ENCODE measurements at regions not wholly inside any gene's neighbourhood (a gene's known extent, or its start where the extent isn't known, plus 50 kb on each side); places are given as distances from the start of the nearest gene placed in this dataset.

DNA sequence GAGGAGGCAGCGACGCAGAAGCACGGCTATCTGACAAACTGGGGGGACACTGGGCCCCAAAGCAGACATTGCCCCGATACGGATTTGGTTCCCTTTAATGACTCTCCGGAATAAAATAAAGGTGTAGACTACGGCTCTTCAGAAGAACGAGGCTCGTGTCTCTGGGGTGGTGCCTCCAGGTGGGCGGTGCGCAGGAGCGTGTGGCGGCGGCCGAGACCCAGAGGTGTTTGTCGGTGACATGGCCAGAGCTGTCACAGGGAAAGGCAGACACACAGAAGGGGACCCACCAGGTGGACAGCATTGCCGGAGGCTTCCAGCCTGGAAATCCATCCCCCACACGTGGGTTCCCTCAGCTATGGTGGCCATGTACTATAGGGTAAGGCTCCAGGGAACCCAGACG is 366.0 kb downstream of the BRD1 start:
- DNase-seq = no peak
- H3K36me3 ChIP-seq = no peaks in the 10 kb centered on the region
- 87 to 91% methylated on average over 10 to 16 of the region's 19 CpGs for WGBS, 2 donors
- intact Hi-C loops (cut with DNase I) = no loop called here
- TF ChIP-seq POLR2A (IDR thresholded peaks at IDR 0.05) = no peak
- TF ChIP-seq, protein P1, sequence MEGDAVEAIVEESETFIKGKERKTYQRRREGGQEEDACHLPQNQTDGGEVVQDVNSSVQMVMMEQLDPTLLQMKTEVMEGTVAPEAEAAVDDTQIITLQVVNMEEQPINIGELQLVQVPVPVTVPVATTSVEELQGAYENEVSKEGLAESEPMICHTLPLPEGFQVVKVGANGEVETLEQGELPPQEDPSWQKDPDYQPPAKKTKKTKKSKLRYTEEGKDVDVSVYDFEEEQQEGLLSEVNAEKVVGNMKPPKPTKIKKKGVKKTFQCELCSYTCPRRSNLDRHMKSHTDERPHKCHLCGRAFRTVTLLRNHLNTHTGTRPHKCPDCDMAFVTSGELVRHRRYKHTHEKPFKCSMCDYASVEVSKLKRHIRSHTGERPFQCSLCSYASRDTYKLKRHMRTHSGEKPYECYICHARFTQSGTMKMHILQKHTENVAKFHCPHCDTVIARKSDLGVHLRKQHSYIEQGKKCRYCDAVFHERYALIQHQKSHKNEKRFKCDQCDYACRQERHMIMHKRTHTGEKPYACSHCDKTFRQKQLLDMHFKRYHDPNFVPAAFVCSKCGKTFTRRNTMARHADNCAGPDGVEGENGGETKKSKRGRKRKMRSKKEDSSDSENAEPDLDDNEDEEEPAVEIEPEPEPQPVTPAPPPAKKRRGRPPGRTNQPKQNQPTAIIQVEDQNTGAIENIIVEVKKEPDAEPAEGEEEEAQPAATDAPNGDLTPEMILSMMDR (IDR thresholded peaks at IDR 0.05) = no peak
- no peaks in the 10 kb centered on the region for H3K9me3 ChIP-seq
- H3K4me3 ChIP-seq = no peak overlapping the region
- H3K4me1 ChIP-seq = no peaks in the 10 kb centered on the region
- no peak overlapping the region for H3K27ac ChIP-seq
- peaks cover 0 to 46% (median 0%) of the 10 kb centered on the region in 4 donors for H3K27me3 ChIP-seq

DNA sequence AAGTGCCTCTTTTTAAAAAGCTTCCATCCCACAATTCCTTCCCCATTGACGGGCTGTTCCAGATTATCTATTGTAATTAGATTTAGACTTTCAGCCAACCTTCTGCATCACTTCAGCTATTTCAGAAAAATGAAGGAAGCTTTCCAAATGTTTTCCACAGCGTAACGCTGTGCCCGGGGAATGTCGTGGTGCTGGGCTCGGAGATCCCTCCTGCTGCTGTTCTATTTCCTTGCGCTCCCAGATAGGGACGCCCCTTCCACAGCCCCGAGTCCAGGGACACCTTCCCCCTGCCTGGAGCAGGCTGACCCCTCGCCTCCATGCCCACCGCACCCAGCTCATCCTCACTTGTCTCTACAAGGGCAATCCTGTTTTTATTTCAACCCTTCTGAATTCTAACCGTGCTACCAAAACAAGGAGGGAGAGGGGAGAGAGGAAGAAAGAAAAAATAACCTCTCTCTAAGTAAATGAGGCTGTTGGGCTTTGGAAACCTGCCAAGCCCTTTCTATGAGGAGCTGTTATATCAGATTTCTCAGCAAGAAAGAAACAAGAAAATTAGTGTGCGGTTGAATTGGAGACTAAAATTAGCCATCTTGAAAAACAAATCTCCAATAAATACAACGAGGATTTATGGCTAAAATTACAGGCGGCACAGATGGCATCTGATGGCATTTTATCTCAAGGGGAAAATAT is 366.9 kb downstream of the BRD1 start:
- H3K9me3 ChIP-seq = no peaks in the 10 kb centered on the region
- H3K27ac ChIP-seq = no peak overlapping the region
- WGBS, 2 donors = 26 to 44% methylated on average over 14 to 15 of the region's 15 CpGs
- intact Hi-C loops (cut with DNase I) = no loop called here
- no peak for DNase-seq
- H3K4me3 ChIP-seq = no peak overlapping the region
- no peaks in the 10 kb centered on the region for H3K4me1 ChIP-seq
- peaks cover 0 to 55% (median 0%) of the 10 kb centered on the region in 4 donors for H3K27me3 ChIP-seq
- no peaks in the 10 kb centered on the region for H3K36me3 ChIP-seq
- TF ChIP-seq POLR2A (IDR thresholded peaks at IDR 0.05) = no peak
- TF ChIP-seq, protein P1 (IDR thresholded peaks at IDR 0.05) = no peak

DNA sequence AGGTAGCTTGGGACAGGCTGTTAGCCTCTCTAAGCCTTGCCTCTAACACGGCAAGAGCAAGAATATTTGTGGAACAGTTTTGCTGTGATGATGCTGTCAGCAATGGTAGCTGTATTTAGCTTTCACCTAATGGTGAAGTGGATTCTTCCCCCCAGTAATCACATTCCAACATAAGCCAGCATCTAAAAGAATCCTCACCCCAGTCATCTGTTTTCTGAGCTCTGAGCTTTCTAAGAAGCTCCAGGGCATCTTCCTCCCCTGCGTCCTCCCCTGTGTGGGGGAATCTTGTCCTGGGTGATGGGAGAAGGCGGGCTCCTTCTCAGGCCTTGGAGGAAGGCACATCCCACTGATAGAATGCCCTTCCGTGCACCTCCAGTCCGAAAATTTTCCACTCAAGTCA is 367.6 kb downstream of the BRD1 start:
- H3K4me1 ChIP-seq = no peaks in the 10 kb centered on the region
- H3K27ac ChIP-seq = no peak overlapping the region
- H3K27me3 ChIP-seq = peaks cover 0 to 57% (median 0%) of the 10 kb centered on the region in 4 donors
- TF ChIP-seq, protein P1 (IDR thresholded peaks at IDR 0.05) = no peak
- 49 to 60% methylated on average over 4 to 5 of the region's 5 CpGs for WGBS, 2 donors
- no peak for DNase-seq
- H3K4me3 ChIP-seq = no peak overlapping the region
- intact Hi-C loops (cut with DNase I) = no loop called here
- H3K9me3 ChIP-seq = no peaks in the 10 kb centered on the region
- no peaks in the 10 kb centered on the region for H3K36me3 ChIP-seq

DNA sequence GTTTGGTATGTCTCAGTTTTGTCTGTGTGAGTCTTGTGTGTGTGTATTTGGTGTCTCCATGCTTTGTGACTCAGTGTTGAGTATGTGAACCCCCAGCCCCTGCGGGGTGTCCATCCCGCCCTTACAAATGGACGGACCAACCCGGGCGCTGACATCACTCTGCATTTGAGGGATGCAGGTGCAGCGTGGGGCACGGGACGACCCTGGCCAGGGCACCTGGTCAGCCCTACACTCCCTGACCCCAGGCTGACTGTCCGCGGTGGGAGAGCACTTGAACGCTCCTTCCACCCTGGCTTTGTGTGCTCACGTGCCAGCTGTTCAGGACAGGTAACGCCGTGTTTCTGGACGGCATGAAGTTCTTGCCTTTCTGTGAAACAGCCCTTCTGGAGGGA is 369.0 kb downstream of the BRD1 start:
- H3K4me3 ChIP-seq = no peak overlapping the region

DNA sequence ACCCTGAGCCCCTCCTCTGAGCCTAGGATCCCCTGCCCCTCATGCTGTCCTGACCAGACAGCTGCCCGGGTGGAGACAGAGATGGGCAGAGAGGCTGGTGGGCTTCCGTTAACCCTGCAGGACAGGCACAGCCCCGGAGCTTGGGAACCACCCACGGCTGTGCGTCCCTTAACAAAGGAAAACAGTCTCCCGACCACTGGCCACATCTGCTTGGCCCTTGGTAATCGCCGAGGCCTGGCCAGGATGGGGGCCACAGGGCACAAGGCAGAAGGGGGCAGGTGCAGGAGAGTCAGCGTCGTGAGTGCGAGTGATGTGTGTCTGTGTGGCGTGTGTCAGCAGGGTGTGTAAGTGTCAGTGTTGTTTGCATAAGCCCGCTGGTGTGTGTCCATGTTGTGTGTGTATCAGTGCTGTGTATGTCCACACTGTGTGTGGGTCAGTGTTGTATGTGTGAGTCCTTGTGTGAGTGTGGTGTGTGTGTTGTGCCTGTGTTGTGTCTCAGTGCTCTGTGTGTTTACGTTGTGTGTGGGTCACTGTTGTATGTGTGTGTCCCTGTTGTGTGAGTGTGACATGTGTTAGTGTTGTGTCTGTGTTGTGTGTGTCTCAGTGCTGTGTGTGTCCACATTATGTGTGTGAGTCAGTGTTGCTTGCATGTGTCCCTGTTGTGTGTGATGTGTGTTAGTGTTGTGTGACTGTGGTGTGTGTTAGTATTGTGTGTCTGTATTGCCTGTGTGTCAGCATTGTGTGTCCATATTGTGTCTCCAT is 369.5 kb downstream of the BRD1 start:
- H3K36me3 ChIP-seq = no peaks in the 10 kb centered on the region
- DNase-seq = no peak
- no peaks in the 10 kb centered on the region for H3K4me1 ChIP-seq
- TF ChIP-seq, protein P1 (IDR thresholded peaks at IDR 0.05) = no peak
- no peak for TF ChIP-seq POLR2A (IDR thresholded peaks at IDR 0.05)
- 78 to 81% methylated on average over 3 to 11 of the region's 14 CpGs for WGBS, 2 donors
- H3K9me3 ChIP-seq = no peaks in the 10 kb centered on the region
- no peak overlapping the region for H3K27ac ChIP-seq
- peaks cover 0 to 49% (median 0%) of the 10 kb centered on the region in 4 donors for H3K27me3 ChIP-seq
- intact Hi-C loops (cut with DNase I) = no loop called here
- H3K4me3 ChIP-seq = no peak overlapping the region

More for the DNA sequence above, 369.0 kb downstream of the BRD1 start:
- TF ChIP-seq, protein P1 (IDR thresholded peaks at IDR 0.05) = no peak
- TF ChIP-seq POLR2A (IDR thresholded peaks at IDR 0.05) = no peak
- no peaks in the 10 kb centered on the region for H3K9me3 ChIP-seq
- WGBS, 2 donors = 90 to 93% methylated on average over 7 to 9 of the region's 15 CpGs
- intact Hi-C loops (cut with DNase I) = no loop called here
- H3K27ac ChIP-seq = no peak overlapping the region
- DNase-seq = no peak
- H3K4me1 ChIP-seq = no peaks in the 10 kb centered on the region
- peaks cover 0 to 51% (median 0%) of the 10 kb centered on the region in 4 donors for H3K27me3 ChIP-seq
- H3K36me3 ChIP-seq = no peaks in the 10 kb centered on the region

Measured in esophagus squamous epithelium (tissue), 5 donors.